GM19099 (cell line): ENCODE measurements at regions not wholly inside any gene's neighbourhood (a gene's known extent, or its start where the extent isn't known, plus 50 kb on each side); places are given as distances from the start of the nearest gene placed in this dataset.

Source experiments
- POLR2A ChIP-seq: IDR thresholded peaks from 3 replicates; pipeline ENCODE4 v1.6.1; 2011; ENCODE audit warnings: low read depth; ENCODE audit not compliant: insufficient read length; ENCODE audit errors: extremely low read depth

DNA sequence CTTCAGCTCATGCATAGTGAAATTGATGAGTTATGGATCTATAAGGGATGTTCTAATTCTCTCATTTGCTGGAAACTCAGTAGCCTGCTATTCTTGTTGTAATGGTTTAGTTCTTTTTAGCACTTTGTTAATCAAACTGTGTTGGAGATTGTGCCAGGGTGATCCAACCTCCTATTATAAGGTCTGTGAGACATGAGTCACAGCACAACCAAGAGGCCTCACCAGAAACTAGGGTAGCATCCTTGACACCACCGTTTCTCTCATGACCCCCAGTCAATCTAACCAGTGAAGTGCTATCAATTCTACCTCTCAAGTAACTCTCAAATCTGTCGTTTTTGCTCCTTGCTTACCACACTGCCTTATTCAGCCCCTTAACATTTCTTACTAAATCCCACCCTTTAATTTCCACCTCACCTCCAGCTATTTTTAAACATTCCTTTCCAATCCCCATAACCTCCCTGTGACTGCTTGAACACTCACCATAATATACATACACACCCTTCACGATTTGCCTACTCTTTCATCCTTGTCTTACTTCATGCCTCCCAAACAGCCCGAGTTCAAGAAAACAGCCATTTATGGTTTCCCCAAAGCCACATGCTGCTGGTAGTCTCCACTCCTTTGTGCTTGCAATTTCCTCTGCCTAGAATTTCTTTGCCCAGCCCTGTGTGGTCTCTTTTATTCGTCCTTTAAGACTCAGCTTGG is 53.9 kb upstream of the NUDT4 start:
- TF ChIP-seq POLR2A: no peak

DNA sequence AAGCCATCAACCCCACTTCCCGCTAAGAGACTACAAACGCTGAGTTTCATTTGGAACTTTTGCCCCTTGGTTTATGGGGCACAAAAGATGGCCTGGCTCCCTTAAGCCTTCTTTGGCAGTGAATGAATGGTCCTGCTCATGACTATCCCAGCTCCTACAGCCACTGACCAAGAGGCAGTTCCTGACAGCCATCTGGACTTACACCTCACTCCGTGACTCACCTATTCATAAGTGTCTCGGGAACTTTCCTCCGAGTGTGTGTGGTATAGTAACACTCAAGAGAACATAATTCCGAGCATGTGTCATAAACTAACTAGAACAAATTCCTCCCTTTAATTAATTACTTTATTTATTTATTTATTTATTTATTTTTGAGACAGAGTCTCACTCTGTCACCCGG is 51.9 kb upstream of the NUDT4 start:
- TF ChIP-seq POLR2A: no peak
